ENCODE measurements at regions not wholly inside any gene's neighbourhood (a gene's known extent, or its start where the extent isn't known, plus 50 kb on each side); places are given as distances from the start of the nearest gene placed in this dataset.

- no peak for DNase-seq (ENCODE audit: low read depth)
- ChIA-PET POLR2A (no interaction called here), CTCF (no interaction called here)
- TF ChIP-seq CTCF (IDR thresholded peaks at IDR 0.05; ENCODE audit: insufficient read depth, low read depth, low read length) = no peak
- Histone ChIP-seq H3K36me3 (ENCODE audit: control insufficient read depth, insufficient read depth, low read length) (no peaks in the 10 kb centered on the region), H3K4me3 (ENCODE audit: low read depth, low read length) (no peak overlapping the region), H3K27me3 (ENCODE audit: control insufficient read depth, insufficient read depth, low read length) (no peaks in the 10 kb centered on the region)
Measured at GRCh38 chrX:148417934-148418333, 82.5 kb upstream of the AFF2 start.

- TF ChIP-seq CTCF (IDR thresholded peaks at IDR 0.05; ENCODE audit: insufficient read depth, low read depth, low read length) = no peak
- Histone ChIP-seq H3K4me3 (ENCODE audit: low read depth, low read length) (no peak overlapping the region), H3K36me3 (ENCODE audit: control insufficient read depth, insufficient read depth, low read length) (no peaks in the 10 kb centered on the region), H3K27me3 (ENCODE audit: control insufficient read depth, insufficient read depth, low read length) (no peaks in the 10 kb centered on the region)
- CTCF ChIA-PET = no interaction called here
- POLR2A ChIA-PET = no interaction called here
- DNase-seq (ENCODE audit: low read depth) = no peak
Measured at GRCh38 chrX:148422526-148422925, 77.9 kb upstream of the AFF2 start.

- H3K27me3 ChIP-seq (ENCODE audit: control insufficient read depth, insufficient read depth, low read length) = no peaks in the 10 kb centered on the region
- ChIA-PET POLR2A (no interaction called here), CTCF (no interaction called here)
- H3K4me3 ChIP-seq (ENCODE audit: low read depth, low read length) = no peak overlapping the region
- TF ChIP-seq CTCF (IDR thresholded peaks at IDR 0.05; ENCODE audit: insufficient read depth, low read depth, low read length) = no peak
- H3K36me3 ChIP-seq (ENCODE audit: control insufficient read depth, insufficient read depth, low read length) = no peaks in the 10 kb centered on the region
- no peak for DNase-seq (ENCODE audit: low read depth)
Measured at GRCh38 chrX:148424570-148424969, 75.8 kb upstream of the AFF2 start.

- Histone ChIP-seq H3K27me3 (ENCODE audit: control insufficient read depth, insufficient read depth, low read length) (no peaks in the 10 kb centered on the region), H3K4me3 (ENCODE audit: low read depth, low read length) (no peak overlapping the region), H3K36me3 (ENCODE audit: control insufficient read depth, insufficient read depth, low read length) (no peaks in the 10 kb centered on the region)
- DNase-seq (ENCODE audit: low read depth) = no peak
- no peak for TF ChIP-seq CTCF (IDR thresholded peaks at IDR 0.05; ENCODE audit: insufficient read depth, low read depth, low read length)
- ChIA-PET POLR2A (no interaction called here), CTCF (no interaction called here)
Measured at GRCh38 chrX:148426467-148426866, 74.0 kb upstream of the AFF2 start.

- no peaks in the 10 kb centered on the region for H3K36me3 ChIP-seq (ENCODE audit: control insufficient read depth, insufficient read depth, low read length)
- POLR2A ChIA-PET = no interaction called here
- no peaks in the 10 kb centered on the region for H3K27me3 ChIP-seq (ENCODE audit: control insufficient read depth, insufficient read depth, low read length)
- no peak overlapping the region for H3K4me3 ChIP-seq (ENCODE audit: low read depth, low read length)
- DNase-seq (ENCODE audit: low read depth) = no peak
- TF ChIP-seq CTCF (IDR thresholded peaks at IDR 0.05; ENCODE audit: insufficient read depth, low read depth, low read length) = no peak
- CTCF ChIA-PET = no interaction called here
Measured at GRCh38 chrX:148441387-148441786, 59.0 kb upstream of the AFF2 start.

Data from BJ (cell line).